ENCODE measurements at regions not wholly inside any gene's neighbourhood (a gene's known extent, or its start where the extent isn't known, plus 50 kb on each side); places are given as distances from the start of the nearest gene placed in this dataset.
"Not testable (repeated sequence)": the region's sequence is repeated elsewhere in the genome, so short reads cannot be mapped to it uniquely, and the experiment has no call there.

DNA sequence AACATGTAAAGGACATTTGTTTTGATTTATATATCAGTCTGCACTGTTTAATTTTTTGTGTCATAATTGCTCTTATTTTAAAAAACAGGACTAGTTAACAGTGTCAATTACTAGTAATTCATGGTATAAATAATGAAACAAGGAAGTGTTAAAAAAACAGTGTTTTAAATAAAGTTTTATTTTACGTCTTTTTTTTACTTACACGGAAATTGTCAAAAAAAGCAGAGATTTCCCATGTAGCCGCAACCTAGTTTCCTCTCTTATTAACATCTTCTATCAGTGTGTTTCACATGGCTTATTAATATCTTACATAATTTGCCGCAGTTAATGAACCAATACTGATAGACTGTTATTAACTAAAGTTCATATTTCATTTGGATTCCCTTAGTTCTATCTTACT, 301.8 kb downstream of the RTP5 start:
- H3K27me3 ChIP-seq (ENCODE audit: insufficient read depth, poor library complexity, severe bottlenecking); H3K27ac ChIP-seq (replicated peaks); H3K4me3 ChIP-seq (replicated peaks; ENCODE audit: insufficient read depth, low read length); DNase-seq (ENCODE audit: low read depth in 1 of 2, low spot score in 1 of 2): not testable (repeated sequence)
